GM12892 (cell line): ENCODE measurements at regions not wholly inside any gene's neighbourhood (a gene's known extent, or its start where the extent isn't known, plus 50 kb on each side); places are given as distances from the start of the nearest gene placed in this dataset.

Experiments
- DNase-seq: peaks from one replicate; pipeline ENCODE4 v3.0.0; 2011; ENCODE audit not compliant: insufficient read length
- FAIRE-seq: peaks from 2 replicates; lab custom pipeline; 2011; peaks lifted over from hg19 to GRCh38; lab: Jason Lieb, UNC
- POLR2A ChIP-seq: IDR thresholded peaks from 2 replicates; pipeline ENCODE4 v1.6.1; 2011; ENCODE audit warnings: low read depth, low read length, control low read depth
- POLR2AphosphoS5 ChIP-seq: IDR thresholded peaks from 2 replicates; pipeline ENCODE4 v1.6.1; 2011; ENCODE audit warnings: low read depth, low read length, control low read depth
- TAF1 ChIP-seq: IDR thresholded peaks from 2 replicates; pipeline ENCODE4 v1.6.1; 2011; ENCODE audit warnings: low read depth, mild to moderate bottlenecking, control low read depth, low read length, borderline replicate concordance

DNA sequence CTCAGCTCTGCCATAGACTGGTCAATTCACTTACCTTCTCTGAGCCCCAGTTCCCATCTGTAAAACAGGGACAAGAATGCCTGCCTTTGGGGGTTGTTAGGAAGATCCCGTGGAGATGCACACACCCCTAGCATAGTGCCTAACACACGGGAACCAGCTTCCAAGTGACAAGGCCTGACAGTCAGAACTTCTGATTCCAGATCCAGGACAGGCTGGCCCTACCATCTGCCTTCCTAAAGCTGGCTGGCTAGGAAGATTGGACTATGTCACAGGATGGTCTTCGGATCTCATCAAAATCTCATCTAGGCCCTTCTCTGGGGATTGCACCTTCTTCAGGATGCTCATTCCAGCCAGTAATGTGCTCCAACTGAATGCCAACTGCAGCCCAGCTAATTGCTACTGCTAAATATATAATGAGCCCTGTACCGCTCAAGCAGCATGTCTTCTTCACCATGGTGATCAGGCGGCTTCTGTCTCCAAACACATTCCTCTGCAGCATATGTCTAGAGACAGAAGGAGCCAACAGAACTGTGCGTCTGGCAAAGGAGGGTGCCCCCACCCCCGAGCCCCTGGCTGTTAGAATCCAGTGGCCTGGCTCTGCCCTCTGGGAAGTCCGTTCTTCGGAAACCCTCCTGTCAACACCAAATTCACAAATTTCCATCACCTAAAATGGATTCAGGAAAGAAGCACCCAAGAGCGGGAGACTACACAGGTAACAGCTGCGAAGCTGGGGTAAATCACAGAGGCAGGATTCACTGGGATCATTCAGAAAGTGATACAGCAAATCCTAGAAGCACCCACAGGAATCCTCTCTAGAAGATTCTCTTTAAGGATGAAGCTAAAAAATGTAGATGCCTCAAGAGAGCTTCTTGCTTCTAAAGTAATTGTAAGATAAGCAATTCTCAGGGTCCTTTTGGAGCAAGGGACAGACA is 142.1 kb upstream of the EEPD1 start:
- DNase-seq (no peak), FAIRE-seq (no peak)
- TF ChIP-seq POLR2AphosphoS5 (no peak), POLR2A (no peak), TAF1 (no peak)

DNA sequence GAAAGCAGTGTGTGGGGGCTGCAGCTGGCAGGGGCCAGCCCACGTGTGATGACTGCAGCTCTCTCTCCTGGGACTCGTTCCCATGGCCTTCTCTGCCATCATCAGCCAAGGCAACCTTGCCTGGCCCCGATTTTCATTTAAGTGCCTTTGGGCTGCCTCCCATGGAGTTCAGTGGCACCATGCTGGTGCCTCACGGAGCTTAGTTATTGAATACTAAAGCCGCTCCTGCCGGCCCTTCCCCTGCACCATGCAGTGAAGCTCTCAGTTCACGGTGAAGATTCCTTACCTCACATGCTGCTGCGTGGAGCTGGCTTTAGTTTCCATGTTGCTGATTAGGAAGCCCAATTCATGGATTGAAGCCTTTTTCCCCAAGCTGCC is 141.5 kb upstream of the EEPD1 start:
- no peak for TF ChIP-seq TAF1
- no peak for TF ChIP-seq POLR2AphosphoS5
- no peak for TF ChIP-seq POLR2A
- no peak for DNase-seq
- no peak for FAIRE-seq

DNA sequence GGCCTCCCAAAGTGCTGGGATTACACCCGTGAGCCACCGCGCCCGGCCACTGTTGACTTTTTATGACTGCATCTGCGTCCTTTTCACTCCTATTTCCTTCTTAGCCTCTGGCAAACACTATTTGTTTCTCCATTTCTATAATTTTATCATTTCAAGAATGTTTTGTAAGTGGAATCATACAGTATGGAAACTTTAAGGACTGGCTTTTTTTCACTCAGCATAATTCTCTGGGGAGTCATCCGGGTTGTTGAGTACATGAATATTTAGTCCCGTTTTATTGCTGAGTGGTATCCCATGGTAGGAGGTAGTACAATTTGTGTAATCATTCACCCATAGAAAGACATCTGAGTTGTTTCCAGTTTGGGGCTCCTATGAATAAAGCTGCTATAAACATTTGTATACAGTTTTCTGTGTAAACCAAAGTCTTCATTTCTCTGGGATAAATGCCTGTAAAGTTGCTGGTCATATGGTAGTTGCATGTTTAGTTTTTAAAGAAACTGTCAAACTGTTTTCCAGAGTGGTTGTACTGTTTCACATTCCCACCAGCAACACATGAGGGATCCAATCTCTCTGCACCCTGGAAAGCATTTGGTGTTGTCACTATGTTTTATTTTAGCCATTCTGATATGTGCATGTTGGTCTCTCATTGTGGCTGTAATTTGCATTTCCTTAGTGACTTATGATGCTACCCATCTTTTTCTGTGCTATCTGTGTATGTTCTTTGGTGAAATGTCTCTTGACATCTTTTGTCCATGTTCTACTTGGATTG is 139.6 kb upstream of the EEPD1 start:
- no peak for DNase-seq
- no peak for TF ChIP-seq POLR2A
- TF ChIP-seq TAF1, result no peak
- no peak for TF ChIP-seq POLR2AphosphoS5
- FAIRE-seq, result no peak

DNA sequence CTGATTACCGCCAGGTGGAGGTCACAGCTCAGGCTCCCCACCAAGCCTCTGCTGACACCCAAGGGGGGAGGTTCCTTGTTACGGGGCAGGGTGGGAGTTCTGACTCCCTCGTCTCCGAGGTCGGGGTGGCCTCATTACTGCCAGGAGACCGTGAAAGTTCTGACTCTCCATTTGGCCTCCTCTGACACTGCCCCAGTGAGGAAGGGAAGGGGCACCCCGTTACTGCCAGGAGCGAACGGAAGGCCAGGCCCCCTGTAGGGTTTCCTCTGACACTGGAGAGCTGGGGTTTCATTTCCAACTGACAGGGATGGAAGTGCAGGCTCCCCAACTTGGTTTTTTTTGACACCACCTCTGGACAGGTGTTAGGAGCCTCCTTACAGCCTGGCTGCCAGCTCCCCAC is 138.1 kb upstream of the EEPD1 start:
- FAIRE-seq (no peak), DNase-seq (no peak)
- TF ChIP-seq POLR2A, result no peak
- no peak for TF ChIP-seq TAF1
- no peak for TF ChIP-seq POLR2AphosphoS5

DNA sequence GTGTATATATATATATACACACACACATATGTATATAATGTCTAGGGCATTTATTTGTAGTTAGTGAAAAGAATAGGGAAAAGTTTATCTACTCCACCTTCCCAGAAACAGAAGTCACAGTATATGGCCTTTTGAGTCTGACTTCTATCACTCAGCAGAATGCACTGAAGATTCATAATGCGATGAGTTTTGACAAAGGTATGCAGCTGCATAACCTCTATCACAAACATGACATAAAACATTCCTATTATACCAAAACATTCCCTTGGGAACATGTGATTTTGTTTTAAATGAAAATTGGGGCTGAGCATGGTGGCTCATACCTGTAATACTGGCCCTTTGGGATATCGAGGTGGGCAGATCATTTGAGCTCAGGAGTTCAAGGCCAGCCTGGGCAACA is 137.3 kb upstream of the EEPD1 start:
- FAIRE-seq (no peak), DNase-seq (no peak)
- no peak for TF ChIP-seq POLR2AphosphoS5
- no peak for TF ChIP-seq TAF1
- no peak for TF ChIP-seq POLR2A

DNA sequence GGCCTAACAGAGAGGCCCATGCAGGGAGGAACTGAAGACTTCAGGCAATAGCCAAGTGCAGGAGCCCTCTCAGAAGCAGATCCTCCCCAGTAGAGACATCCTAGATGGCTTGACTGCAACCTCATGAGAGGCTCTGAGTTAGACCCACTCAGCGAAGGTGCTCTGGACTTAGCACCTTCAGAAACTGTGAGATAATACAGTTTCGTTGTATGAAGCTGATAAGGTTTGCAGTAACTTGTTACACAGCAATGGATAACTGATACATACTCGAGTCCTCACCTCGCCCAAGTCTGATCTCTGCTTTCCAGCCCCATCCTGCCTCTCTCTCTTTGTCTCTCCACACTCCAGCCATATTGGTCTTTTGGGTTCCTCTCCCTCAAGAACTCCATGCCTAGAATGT is 136.4 kb upstream of the EEPD1 start:
- TF ChIP-seq POLR2A, result no peak
- no peak for TF ChIP-seq POLR2AphosphoS5
- no peak for TF ChIP-seq TAF1
- no peak for FAIRE-seq

DNA sequence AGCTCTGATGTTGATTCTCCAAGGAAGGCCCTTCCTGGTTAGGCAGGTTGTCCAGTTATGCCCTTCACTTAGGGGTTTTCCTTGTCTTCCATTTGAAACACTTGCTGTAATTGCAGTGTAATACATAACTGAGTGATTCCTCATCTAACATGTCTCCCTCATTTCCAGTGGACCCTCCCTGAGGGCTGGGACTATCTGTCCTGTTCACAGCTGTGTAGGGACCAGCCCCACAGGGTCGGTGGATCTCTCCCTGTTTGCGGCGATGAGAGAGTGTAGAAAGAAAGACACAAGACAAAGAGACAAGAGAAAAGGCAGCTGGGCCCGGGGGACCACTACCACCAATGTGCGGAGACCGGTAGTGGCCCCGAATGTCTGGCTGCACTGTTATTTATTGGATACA is 135.9 kb upstream of the EEPD1 start:
- no peak for DNase-seq
- TF ChIP-seq POLR2AphosphoS5 (no peak), POLR2A (no peak), TAF1 (no peak)
- FAIRE-seq, result no peak

More for the DNA sequence above, 136.4 kb upstream of the EEPD1 start:
- DNase-seq, result no peak

DNA sequence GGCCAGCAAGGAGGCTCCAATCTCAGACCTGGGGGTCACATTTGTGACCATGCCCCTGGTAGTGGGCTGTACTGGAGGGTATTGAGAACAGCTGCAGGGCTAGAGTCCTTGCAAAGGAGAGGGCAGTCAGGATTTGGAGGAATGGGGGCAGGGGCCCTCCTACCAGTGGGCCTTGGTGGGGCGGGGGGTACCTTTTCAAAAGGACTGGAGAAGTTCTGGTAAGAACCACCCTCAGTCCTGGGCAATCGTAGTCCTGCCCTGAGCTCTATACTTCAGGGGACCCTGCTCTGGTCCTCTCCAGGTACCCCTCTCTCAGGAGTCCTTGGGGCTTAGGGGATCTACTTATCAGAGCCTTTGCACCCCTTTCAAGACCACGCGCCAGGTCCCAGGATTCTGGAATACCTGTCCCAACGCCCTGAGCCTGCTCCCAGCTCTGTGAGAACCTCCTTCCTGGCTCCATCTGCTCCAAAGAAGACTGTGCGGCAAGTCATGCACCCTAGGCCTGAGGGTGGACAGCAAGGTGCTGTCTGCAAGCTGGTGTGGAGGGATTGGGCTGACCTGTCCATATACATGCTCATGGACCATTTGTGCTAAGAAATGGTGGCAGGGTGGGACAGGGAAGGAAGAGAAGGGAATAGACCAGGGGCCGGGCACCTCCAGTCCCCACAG is 134.1 kb upstream of the EEPD1 start:
- no peak for FAIRE-seq

DNA sequence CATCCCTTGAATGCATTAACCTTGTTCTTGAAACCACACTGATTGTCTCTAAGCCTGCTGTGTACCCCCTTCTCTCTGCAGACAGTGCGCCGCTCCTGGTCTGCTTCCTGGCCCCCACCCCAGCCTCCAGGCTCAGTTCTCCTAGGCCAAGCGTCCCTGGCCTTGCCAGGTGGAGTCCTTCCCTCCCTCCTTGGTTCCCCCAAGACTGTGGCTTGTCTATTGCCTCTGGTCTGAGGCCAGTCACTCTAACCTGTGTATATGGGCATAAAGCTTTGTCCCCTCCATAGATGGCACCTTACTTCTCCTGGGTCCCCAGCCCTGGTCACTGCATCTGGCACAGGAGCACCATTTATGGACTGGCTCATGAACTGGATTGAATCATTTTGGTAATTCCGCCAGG is 133.5 kb upstream of the EEPD1 start:
- FAIRE-seq (no peak), DNase-seq (no peak)
- TF ChIP-seq POLR2AphosphoS5 (no peak), TAF1 (no peak), POLR2A (no peak)

More for the DNA sequence above, 134.1 kb upstream of the EEPD1 start:
- TF ChIP-seq POLR2AphosphoS5 (no peak), TAF1 (no peak), POLR2A (no peak)
- no peak for DNase-seq

DNA sequence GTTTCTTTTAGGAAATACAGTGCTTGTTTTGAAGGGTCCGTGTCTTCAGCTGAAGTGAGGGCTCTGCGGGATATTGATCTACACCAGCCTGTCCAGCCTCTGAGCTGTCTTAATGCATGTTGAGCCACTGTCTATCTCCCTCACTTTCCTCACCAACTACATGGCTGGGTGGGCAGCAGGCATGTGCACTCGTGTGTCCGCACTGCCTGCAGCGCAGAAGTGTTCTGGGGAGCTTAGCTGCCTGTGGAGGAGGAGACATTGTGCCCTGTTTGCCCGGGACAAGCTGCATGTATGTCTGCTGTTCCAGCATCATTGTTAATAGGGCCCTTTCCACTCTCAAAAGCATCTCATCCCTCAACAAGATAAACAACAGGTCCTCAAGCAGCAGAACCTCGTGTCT is 133.1 kb upstream of the EEPD1 start:
- FAIRE-seq (no peak), DNase-seq (no peak)
- TF ChIP-seq TAF1 (no peak), POLR2A (no peak)

DNA sequence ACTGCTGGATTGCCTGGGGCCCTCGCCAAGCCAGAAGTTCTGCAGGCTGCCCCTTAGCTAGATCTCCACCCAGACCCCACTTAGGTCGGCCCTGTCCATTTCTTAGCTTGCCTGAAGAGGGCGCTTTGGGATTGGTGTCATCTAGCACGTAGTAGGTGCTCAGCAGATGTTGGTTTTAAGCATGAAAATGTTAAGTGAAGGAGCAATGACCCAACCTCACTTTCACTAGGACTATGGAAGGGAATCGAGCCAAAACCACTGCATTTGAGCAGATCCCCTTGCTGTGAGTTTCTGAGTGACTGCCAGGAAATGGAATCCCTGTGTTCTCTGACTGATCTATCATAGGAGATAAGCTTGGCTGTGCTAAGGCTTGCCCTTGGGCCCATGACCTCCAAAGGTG is 131.7 kb upstream of the EEPD1 start:
- no peak for TF ChIP-seq POLR2AphosphoS5
- TF ChIP-seq TAF1, result no peak
- no peak for TF ChIP-seq POLR2A
- DNase-seq (no peak), FAIRE-seq (no peak)
